GM21515 (cell line): ENCODE measurements at regions not wholly inside any gene's neighbourhood (a gene's known extent, or its start where the extent isn't known, plus 50 kb on each side); places are given as distances from the start of the nearest gene placed in this dataset.
"Not testable (repeated sequence)": the region's sequence is repeated elsewhere in the genome, so short reads cannot be mapped to it uniquely, and the experiment has no call there.

Source experiments
- ATAC-seq: cut with Tn5 transposase; IDR thresholded peaks from one replicate; pipeline ENCODE4 v1.9.1; 2021; ENCODE audit not compliant: unreplicated experiment

DNA sequence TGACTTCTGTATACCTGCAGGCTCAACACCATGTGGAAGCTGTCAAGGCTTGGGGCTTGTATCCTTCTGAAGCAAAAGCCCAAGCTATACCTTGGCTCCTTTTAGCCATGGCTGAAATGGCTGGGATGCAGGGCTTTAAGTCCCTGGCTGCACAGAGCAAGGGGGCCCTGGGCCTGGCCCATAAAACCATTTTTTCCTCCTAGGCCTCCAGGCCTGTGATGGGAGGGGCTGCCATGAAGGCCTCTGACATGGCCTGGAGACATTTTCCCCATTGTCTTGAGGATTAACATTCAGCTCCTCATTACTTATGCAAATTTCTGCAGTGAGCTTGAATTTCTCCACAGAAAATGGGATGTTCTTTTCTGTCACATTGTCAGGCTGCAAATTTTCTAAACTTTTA is 878.0 kb upstream of the SOX11 start:
- ATAC-seq: not testable (repeated sequence)

DNA sequence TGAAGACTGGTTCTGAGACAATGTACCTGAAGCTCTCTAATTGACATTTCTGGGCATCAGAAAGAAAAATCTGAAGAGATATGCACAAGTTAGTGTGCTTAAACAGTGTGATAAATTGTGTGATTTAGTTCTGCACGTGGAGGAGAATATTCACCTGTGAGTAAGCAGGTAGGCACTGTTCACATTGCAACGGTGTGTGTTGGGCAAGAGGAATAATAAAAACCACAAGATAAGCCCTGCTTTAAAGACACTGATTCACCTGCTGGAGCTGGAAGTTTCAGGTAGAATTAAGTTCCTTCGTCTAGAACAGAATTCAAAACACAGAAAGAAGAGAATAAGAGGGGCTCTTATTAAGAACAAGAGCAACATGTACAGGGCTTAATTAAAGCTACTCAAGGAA is 864.3 kb upstream of the SOX11 start:
- no peak for ATAC-seq

DNA sequence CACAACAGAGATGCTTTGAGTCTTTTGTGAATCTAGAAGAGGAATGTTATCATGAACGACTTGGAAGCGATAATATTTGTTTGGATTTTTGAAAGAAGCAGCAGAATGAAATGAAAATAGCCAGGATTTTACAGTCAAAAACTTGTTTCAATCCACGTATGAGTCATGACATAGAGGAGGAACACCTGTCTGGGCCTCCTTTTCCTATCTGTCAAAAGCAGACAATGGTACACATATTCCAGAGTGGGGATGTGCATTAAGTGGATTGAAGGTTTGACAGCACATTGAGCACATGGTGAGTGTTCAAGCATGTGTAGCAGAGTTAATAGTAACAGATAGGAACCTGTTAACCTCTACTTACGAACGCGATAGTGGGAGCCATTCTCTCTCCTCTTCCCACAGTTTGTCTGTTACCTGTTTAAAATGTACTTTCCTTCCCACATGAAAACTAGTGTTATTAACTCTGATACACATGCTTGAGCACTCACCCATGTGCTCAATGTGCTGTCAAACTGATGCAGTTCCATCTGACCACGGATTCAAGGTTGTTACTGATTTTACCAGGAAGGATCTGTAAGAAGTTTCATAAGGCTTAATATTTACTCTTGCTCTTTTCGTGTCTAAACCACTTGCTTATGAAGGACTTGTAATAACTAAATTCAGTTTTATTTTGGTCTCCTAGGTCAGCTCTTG is 863.4 kb upstream of the SOX11 start:
- no peak for ATAC-seq

DNA sequence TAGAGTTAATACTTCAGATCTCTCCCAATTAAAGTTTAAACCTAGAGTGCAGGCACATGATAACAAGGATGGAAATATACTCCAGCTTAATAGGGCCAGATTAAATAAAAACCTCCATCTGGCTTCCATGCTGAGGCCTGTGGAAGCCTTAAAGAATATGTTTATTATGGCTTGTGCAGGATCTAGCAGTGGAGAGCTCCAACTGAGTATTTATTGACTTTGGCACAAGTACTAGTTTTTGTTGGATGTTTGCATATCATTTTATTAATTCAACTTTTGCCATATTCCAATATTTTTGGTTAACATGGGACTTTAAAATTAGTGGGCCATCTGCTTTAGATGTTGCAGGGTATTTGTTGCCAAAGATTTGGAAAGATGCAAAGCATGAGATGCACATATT is 860.4 kb upstream of the SOX11 start:
- no peak for ATAC-seq

DNA sequence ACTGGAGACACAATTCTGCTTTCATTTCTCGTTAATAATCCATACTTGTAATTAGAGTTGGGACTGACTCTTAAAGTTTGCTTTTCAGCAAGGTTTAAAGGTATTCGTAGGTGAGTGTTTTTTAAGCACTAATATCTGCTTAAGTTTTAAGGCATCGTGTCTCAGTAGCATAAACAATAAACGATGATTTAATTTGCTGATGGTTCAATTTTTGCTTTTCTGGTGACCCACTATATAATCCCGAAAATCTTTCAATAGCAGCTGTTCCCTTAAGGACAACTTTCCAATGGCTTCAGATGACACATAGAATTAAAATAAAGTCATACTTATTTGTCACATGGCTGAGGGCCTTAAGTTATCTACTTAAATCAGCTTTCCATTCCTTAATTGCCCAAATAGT is 859.5 kb upstream of the SOX11 start:
- no peak for ATAC-seq

DNA sequence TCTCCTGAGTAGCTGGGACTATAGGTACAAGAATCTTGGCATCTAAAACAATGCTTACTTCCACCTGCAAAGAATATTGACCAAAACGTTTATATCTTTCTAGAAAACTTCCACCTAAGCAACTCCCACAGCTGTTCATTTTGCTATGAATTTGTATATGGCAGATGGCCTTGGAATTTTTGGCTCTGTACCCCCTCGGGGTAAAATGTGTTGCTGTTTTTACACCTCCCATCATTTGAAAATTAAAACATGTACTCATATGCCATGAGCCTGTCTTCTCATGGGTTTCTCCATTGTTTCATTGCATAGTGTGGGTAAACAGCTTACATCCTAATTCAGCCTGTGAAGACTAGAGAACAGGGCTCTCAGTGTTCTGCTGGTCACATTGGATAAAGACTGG is 853.6 kb upstream of the SOX11 start:
- ATAC-seq: no peak

DNA sequence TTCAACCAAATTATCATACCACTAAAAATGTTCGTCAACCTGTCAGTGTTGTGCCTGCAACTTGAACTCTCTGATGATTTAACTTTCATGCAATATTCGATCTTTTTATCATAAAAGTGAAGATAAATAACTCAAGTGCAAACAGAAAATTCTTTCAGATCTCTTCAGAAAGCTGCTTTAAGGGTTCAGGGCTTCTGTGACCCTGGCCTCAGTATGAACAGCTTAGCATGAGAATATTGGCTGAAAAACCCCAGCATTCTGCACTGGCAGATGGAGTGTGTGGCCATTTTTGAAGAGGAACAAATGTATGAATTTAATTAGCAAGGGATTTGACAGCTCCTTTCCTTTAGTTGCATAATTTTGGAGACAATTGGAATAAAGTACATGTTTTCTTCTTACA is 851.4 kb upstream of the SOX11 start:
- ATAC-seq: no peak

DNA sequence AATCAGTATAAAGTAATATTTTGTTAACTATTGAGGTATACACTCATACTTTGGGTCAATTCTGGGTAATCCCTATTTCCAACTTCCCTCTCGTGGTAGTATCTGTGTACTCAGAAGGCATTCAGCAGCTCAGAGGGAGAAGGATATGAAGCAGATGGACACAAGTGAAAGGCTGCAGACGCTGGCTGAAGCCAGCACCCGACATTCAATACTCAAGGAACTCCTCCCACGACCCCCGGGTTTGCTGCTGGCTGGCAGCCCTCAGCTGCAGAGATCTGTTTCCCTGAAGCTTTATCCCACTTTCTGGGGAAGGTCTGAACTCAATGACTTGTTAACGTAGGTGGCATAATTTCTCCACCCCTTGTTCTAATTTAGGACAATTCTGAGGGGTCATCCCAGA is 847.3 kb upstream of the SOX11 start:
- ATAC-seq: no peak

DNA sequence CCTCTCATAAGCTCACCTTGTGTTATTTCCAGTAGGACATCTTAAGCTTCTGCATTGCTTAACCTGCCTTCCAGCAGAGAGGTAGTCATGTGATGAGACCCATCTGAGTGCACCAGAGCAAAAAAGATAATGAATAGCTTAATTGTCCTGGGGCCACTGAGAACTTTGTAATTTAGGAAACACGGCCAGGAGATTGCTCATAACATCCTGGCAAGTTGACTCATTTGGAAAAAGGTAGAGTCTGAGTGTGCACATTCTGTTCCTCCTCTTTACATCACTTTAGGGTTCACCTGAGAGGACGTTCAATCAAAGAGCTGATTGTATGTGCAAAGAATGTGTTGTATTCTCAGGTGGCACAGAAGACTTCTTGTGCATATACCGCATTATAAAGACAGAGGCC is 830.2 kb upstream of the SOX11 start:
- ATAC-seq: no peak

DNA sequence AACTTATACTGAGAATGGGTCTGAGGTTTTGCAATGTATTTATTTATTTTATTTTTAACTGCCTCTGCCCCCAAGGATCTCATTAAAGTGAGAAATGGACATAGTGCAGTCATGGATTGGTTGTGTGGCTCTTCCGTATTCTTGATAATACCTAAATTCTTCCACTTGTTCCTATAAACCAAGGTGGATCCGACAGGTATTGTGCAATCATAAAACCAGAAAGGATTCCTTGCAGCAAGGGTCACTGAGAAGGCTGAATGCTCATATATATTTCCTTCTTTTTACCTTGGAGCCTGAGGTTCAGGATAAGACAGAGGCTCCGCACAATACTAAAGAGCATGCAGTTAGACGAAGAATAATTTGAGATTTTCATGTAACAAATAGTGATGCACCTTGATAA is 826.0 kb upstream of the SOX11 start:
- ATAC-seq: no peak

DNA sequence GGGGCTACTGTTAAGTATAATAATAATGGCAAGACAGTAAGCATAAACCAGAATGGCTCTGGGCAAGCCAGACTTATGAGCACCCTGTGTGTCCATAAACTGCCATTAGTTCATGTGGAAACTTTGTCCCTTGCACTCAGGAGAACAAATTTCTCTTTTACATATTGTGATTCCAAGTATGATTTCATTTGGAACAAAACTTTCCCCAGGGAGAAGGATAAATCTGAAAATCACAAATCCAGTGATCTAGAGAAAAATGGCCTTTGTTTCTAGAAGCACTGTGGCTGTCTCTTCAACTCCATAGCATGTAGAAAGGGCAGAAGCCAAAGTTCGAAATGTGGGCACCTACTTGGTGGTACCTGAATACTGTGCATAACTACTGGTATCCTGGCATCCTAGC is 823.7 kb upstream of the SOX11 start:
- no peak for ATAC-seq

DNA sequence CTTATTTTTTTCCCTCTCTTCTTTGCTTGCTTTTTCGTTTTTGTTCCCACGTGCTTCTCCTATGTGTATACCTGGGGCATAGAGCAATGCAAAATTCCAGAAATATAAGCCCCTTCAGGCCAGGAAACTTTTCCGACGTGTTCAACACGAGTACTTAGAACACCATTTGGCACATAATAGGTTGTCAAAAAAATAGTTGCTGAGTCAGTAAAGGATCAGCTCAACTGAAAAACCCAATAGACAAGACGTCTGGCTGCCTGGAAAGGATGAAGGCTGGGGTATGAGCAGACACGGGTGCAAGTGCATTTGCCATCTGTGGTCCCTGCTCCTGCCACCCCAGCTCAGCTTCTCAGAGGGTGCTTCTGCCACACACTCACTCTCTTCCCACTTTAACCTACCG is 823.0 kb upstream of the SOX11 start:
- no peak for ATAC-seq

DNA sequence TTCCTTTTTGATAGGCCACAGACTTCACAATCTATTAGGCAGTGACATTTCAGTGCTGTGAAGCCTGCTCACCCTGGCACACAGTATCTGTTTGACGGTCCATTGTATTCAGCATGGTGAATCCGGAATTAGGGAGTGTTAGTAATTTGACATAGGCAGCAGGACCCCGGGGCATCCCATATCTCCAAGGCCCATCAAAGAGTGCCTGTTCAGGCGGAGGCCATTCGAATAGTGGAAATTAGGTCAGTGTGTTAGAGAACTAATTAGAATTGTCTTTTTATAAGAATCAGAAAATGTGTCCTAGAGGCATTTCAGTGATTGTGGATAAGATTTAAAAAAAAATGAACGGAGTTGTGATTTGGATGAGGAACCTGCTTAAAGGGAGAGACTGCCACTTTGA is 818.8 kb upstream of the SOX11 start:
- no peak for ATAC-seq

DNA sequence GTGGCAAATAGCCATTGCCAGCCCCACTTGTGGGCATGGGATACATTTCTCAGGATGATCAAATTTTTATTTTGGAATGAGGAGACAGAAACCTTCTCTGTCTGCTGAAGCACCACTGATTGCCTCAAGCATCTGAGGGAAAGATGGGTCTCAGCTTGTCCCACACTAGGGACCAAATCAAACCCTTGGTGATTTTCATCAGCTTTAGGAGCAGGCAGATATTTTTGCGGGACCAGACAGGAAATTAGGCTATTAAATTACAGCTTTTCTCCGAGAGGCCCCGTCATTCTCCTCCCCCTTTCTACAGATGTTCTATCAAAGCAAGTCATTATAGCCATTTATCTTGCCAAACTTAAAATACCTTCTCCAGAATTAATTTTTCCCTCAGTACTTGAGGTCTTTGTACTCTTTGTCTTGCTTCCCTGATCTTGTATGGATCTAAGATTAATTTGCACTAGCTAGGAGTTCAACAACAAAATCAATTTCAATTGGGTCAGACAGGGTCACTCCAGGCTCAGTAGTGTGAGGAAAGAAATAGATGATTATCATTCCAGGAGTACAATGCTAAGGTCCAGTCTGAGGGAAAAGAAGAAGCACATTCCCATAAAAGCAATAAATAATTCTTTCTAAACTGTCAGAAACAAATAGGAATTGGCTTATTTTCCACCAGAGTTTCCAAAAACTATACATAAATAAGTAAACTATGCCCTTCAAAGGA is 818.1 kb upstream of the SOX11 start:
- ATAC-seq: no peak

DNA sequence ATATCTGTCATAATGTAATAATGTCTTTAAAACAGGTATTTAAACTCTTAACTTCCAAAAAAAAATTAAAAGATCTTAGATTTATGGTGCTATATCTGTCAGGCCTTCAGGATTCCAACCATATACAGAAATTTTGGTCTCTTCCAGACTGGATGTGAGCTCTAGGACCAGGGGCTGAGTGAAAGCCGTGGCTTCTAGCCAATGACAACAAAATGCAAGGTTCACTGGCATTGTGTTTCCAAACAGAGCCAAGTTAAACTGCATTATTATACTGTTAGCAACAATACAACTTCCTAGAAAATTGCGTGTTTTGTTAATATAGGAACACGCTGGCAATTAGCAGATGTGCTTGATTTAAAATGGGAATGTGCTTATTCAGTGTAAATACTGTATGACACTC is 809.8 kb upstream of the SOX11 start:
- ATAC-seq: no peak

DNA sequence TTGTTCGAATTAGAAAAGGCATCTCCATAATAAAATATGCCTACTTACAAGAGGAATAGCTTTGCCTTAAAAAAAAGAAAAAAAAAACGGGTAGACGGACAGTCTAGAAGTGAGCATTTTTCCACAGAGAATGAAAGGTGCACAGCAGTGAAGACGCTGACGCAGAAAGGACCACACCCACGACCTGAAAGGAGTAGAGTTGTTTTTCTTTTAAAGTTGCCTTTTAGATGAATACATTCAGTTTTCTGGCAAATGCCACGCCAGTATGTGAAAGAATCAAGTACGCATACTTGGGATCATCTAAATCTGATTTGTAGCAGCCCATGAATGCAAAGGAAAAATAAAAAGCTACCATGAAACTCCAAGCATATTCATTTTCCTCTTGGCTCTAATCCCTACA is 809.2 kb upstream of the SOX11 start:
- no peak for ATAC-seq

DNA sequence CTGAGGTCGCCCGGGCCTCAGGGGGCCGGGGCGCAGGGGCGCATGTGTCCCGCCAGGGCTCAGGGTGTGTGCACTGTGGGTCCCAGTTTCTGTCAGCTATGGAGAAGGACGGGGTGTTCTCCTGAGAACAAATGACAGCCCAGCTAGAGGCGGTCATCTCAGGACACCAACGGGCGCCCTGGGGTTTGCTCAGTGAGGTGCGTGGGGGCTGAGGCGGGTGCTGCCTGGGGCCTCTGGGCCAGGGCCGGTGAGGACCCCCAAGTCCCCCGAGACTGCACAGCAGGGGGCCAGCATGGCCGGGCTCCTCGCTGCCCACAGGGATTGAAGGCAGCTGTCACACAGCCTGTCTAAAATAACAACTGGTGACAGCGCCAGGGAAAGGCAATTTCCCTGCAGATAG is 808.8 kb upstream of the SOX11 start:
- no peak for ATAC-seq

DNA sequence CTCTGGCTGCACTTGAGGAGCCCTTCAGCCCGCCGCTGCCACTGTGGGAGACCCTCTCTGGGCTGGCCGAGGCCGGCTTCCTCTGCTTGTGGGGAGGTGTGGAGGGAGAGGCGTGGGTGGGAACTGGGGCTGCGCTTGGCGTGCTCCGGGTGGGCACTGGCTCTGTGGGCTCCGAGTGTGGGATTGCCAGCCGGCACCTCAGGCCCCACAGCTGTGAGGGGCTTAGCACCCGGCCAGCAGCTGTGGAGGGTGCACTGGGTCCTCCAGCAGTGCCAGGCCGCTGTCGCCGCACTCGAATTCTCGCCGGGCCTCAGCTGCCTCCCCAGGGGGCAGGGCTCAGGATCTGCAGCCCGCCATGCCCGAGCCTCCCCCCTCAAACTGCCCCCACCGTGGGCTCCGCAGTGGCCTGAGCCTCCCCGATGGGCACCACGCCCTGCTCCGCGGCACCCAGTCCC is 808.0 kb upstream of the SOX11 start:
- ATAC-seq: no peak

DNA sequence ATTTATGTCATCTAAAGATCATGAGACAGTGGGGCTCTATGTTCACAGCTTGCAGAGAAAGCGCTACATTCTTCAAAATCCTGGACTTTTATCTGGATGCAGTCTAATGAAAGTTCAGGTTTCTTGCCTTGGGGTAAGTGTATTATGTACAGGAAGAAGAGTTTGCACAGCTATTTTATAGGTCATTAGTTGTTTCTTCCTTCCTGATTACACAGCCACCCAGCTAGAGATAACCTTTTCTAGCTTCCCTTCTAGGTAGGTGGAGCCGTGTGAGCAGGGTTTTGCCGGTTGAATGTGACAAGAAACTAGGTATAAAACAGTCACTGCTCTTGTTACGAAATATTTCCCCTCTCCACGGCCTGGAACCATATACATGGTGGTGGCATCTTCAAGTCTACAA is 800.8 kb upstream of the SOX11 start:
- ATAC-seq: no peak

DNA sequence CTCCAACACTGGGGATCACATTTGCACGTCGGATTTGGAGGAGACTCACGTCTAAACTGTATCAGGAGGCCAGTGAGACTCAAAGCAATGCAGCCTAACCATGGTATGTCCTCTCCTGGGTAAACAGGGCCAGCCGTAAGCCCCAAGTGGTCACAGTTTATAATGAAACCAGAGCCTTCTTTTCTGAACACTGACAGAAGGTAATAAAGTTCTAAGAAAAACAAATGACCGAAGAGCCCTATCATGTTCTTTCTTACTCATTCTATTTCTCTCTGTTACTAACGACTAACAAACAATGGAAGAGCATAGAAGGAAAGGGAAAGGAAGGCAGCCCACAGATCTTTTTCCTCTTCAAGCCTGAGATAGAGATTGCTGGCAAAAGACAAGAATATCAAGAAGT is 796.8 kb upstream of the SOX11 start:
- no peak for ATAC-seq

DNA sequence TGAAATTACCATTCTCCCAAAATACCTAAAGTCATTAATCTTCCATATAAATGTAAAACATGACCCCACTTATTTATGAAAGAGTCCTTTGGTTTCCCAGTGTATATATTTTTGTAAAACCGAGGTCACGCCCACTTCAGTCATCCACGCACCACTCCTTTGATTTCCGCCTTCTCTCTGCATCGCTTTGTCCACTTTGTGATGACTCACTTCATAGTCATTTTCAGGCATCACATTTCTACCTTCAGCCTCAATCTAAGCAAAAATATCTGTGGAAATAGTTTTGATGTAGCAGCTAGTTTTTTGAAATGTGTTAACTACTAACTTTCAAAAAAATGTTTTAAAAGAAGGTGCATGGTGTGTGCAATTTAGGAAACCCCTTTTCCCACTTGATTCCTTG is 793.5 kb upstream of the SOX11 start:
- no peak for ATAC-seq

DNA sequence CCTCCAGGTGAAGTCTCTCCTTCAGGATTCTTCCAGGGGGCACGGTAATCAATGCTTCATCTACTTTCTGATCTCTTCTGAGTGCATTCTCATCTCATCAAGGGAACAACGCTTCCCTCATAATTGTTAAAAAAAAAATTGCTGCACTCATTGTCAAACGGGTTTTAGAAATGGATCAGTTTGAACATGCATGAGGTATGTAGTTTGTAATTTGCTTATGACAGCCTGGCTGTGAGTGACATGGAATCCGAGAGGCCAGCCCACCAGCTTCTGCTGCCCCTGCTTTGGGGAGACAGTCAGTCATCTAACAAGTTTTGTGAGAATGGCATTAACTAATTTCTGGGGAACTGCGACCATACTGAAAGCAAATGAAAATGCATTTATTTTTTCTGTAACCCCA is 791.9 kb upstream of the SOX11 start:
- ATAC-seq: no peak
